ENCODE measurements at regions not wholly inside any gene's neighbourhood (a gene's known extent, or its start where the extent isn't known, plus 50 kb on each side); places are given as distances from the start of the nearest gene placed in this dataset.

DNA sequence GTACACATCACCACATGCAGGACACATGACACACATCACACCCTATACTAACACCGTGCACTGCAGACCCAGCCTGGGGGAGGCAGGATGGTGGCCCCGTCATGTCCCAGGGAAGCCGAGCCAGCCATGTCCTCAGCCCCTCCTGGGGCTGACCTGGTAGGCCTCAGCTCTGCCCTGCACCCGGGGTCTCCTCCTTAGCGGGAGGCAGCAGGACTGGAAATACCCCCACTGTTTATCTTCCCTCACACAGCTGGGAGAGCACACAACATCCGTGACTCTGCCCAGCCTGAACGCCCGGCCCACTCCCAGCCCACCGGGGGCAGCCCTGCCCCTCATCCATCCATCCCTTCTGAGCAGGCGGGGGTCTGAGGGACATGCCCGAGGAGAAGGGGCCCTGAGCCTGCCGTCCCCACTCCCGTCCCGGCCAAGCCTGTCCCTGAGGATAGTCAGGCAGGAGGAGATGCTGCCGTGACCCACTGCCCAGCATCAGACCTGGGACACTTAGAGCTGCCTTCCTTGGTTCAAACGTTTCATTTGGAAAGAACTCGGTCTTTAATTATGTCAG lies 945.0 kb downstream of the BRD1 start:
- H3K4me1 Mint-ChIP-seq, result no peaks in the 10 kb centered on the region
- Histone ChIP-seq H3K4me3 (ENCODE audit: control insufficient read depth in 1 of 2, extremely low read depth in 1 of 2, low read length in 1 of 2) (no peak overlapping the region), H3K36me3 (ENCODE audit: control insufficient read depth in 2 of 2, extremely low read depth in 1 of 2, insufficient read depth in 1 of 2, low read length in 1 of 2) (no peaks in the 10 kb centered on the region), H3K9me3 (no peaks in the 10 kb centered on the region), H3K27ac (ENCODE audit: low read length) (no peak overlapping the region), H3K4me1 (ENCODE audit: control insufficient read depth in 1 of 2, extremely low read depth in 1 of 2, insufficient read depth in 2 of 2, low read length in 2 of 2) (no peaks in the 10 kb centered on the region), H3K27me3 (replicated peaks in 1 of 2; ENCODE audit: control insufficient read depth in 2 of 2, extremely low read depth in 1 of 2, insufficient read depth in 2 of 2, low read length in 1 of 2) (peaks cover 0 to 37% of the 10 kb centered on the region in 2 experiments)
- ChIA-PET CTCF (no interaction called here), POLR2A (no interaction called here)
- H3K27me3 Mint-ChIP-seq, result peaks cover 6% of the 10 kb centered on the region in 2 donors
- no peaks in the 10 kb centered on the region for H3K36me3 Mint-ChIP-seq
- DNase-seq (no peak), ATAC-seq (replicated peaks in 1 of 4) (no peak)
- H3K27ac Mint-ChIP-seq, result no peak overlapping the region
- 77% methylated on average over 16 of the region's 17 CpGs for WGBS (ENCODE audit: insufficient coverage)
- H3K4me3 Mint-ChIP-seq, result no peak overlapping the region
- no peaks in the 10 kb centered on the region for H3K9me3 Mint-ChIP-seq

DNA sequence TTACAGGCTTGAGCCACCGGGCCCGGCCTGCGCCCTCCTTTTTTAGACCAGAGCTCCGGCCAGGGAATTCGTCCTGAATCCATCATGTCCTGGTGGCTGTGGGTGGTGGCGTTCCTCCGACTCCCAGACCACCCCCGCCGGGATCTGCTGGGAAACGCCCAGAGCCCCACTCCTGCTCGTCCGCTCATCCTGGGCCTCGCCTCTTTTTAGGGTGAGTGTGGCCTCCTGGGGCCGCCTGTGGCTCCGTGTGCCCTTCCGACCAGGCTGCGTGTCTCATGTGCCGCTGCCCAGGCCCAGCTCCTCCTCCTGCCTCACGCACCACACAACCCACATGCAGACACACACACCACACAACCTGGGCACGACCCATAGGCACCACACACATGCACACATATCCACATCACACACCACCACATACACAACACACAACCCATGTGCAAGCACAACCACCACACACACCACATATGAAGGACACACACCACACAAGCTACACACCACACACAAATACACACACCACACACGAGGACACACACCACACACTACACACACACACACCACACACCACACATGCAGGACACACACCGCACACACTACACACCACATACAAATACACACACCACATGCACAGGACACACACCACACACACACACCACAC lies 946.2 kb downstream of the BRD1 start:
- Mint-ChIP-seq H3K4me3 (no peak overlapping the region), H3K27ac (no peak overlapping the region), H3K9me3 (no peaks in the 10 kb centered on the region), H3K36me3 (no peaks in the 10 kb centered on the region), H3K4me1 (no peaks in the 10 kb centered on the region), H3K27me3 (peaks cover 6% of the 10 kb centered on the region in 2 donors)
- Histone ChIP-seq H3K27me3 (replicated peaks in 1 of 2; ENCODE audit: control insufficient read depth in 2 of 2, extremely low read depth in 1 of 2, insufficient read depth in 2 of 2, low read length in 1 of 2) (peaks cover 0 to 34% of the 10 kb centered on the region in 2 experiments), H3K9me3 (no peaks in the 10 kb centered on the region), H3K4me3 (ENCODE audit: control insufficient read depth in 1 of 2, extremely low read depth in 1 of 2, low read length in 1 of 2) (no peak overlapping the region), H3K4me1 (ENCODE audit: control insufficient read depth in 1 of 2, extremely low read depth in 1 of 2, insufficient read depth in 2 of 2, low read length in 2 of 2) (no peaks in the 10 kb centered on the region), H3K36me3 (ENCODE audit: control insufficient read depth in 2 of 2, extremely low read depth in 1 of 2, insufficient read depth in 1 of 2, low read length in 1 of 2) (no peaks in the 10 kb centered on the region), H3K27ac (ENCODE audit: low read length) (no peak overlapping the region)
- 96% methylated on average over 17 of the region's 22 CpGs for WGBS (ENCODE audit: insufficient coverage)
- ATAC-seq (replicated peaks in 1 of 4) (no peak), DNase-seq (no peak)
- ChIA-PET POLR2A (no interaction called here), CTCF (no interaction called here)

DNA sequence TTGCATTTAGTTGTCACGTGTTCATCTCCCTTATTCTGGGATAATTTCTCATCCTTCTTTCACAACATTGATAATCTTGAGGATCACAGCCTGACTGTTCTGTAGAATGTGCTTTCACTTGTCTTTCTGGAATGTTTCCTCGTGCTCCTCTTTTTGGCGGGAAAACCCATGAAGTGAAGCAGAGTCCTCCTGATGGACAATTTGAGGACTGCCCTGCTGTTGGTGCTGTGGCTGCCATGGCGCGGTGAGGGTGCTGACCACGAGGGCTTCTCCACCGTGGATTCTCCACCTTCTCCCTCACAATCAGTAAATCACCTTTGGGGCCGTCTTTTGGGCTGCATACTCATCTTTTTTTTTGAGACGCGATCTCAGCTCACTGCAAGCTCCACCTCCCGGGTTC lies 946.9 kb downstream of the BRD1 start:
- ATAC-seq (replicated peaks in 1 of 4), result no peak
- Histone ChIP-seq H3K4me3 (ENCODE audit: control insufficient read depth in 1 of 2, extremely low read depth in 1 of 2, low read length in 1 of 2) (no peak overlapping the region), H3K36me3 (ENCODE audit: control insufficient read depth in 2 of 2, extremely low read depth in 1 of 2, insufficient read depth in 1 of 2, low read length in 1 of 2) (no peaks in the 10 kb centered on the region), H3K9me3 (no peaks in the 10 kb centered on the region), H3K27me3 (replicated peaks in 1 of 2; ENCODE audit: control insufficient read depth in 2 of 2, extremely low read depth in 1 of 2, insufficient read depth in 2 of 2, low read length in 1 of 2) (peaks cover 0 to 34% of the 10 kb centered on the region in 2 experiments), H3K4me1 (ENCODE audit: control insufficient read depth in 1 of 2, extremely low read depth in 1 of 2, insufficient read depth in 2 of 2, low read length in 2 of 2) (no peaks in the 10 kb centered on the region), H3K27ac (ENCODE audit: low read length) (no peak overlapping the region)
- WGBS (ENCODE audit: insufficient coverage), result 95% methylated on average over 9 of the region's 11 CpGs
- no peaks in the 10 kb centered on the region for H3K4me1 Mint-ChIP-seq
- ChIA-PET POLR2A (no interaction called here), CTCF (no interaction called here)
- no peak overlapping the region for H3K27ac Mint-ChIP-seq
- H3K4me3 Mint-ChIP-seq, result no peak overlapping the region
- no peak for DNase-seq
- H3K27me3 Mint-ChIP-seq, result peaks cover 7 to 8% of the 10 kb centered on the region in 2 donors
- H3K9me3 Mint-ChIP-seq, result no peaks in the 10 kb centered on the region
- no peaks in the 10 kb centered on the region for H3K36me3 Mint-ChIP-seq

DNA sequence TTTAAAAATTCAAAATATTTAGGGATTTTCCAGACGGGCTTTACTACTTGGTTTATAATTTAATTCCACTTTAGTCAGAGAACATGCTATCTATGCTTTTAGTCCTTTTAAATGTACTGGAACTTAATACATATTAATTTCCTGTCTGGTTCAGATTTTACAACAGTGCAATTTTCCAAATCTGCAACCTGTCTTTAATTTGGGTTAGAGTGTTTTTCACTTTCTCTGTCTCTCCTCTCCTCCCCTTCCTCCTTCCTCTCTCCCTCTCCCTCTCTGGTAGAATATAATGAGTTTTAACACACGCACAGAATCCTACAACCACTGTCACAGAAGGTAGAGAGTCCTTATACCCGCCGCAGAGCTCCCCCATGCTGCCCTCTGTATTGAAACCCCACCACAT lies 950.7 kb downstream of the BRD1 start:
- H3K36me3 ChIP-seq (ENCODE audit: control insufficient read depth in 2 of 2, extremely low read depth in 1 of 2, insufficient read depth in 1 of 2, low read length in 1 of 2), result no peaks in the 10 kb centered on the region
- POLR2A ChIA-PET, result no interaction called here

DNA sequence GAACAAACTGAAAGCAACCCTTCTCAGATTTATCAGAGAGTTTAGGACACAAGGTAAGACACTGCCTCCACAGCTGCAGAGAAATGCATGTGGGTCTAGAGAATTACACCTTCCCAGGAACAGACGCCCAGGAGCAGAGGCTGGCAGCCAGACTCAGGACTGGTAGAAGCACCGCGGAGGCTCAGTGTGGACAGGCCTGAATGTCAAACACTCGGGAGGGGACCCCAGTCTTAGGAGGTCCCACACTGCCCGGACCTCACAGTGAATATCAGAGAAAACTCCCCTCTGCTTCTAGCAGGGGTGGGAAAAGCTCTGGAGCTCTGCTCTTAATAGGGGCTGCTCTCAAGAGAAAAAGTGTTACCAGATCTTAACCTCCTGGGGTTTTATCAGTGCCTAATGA lies 952.7 kb downstream of the BRD1 start:
- Mint-ChIP-seq H3K4me1 (peaks cover 0 to 5% (median 0%) of the 10 kb centered on the region in 3 donors), H3K27ac (no peak overlapping the region), H3K9me3 (peaks cover 0 to 5% (median 4%) of the 10 kb centered on the region in 3 donors), H3K27me3 (peaks cover 6 to 19% of the 10 kb centered on the region in 2 donors), H3K4me3 (no peak overlapping the region), H3K36me3 (no peaks in the 10 kb centered on the region)
- DNase-seq (no peak), ATAC-seq (replicated peaks in 1 of 4) (no peak)
- Histone ChIP-seq H3K9me3 (no peaks in the 10 kb centered on the region), H3K27ac (ENCODE audit: low read length) (no peak overlapping the region), H3K4me3 (ENCODE audit: control insufficient read depth in 1 of 2, extremely low read depth in 1 of 2, low read length in 1 of 2) (no peak overlapping the region), H3K36me3 (ENCODE audit: control insufficient read depth in 2 of 2, extremely low read depth in 1 of 2, insufficient read depth in 1 of 2, low read length in 1 of 2) (no peaks in the 10 kb centered on the region), H3K27me3 (replicated peaks in 1 of 2; ENCODE audit: control insufficient read depth in 2 of 2, extremely low read depth in 1 of 2, insufficient read depth in 2 of 2, low read length in 1 of 2) (peaks cover 0 to 28% of the 10 kb centered on the region in 2 experiments), H3K4me1 (ENCODE audit: control insufficient read depth in 1 of 2, extremely low read depth in 1 of 2, insufficient read depth in 2 of 2, low read length in 2 of 2) (no peaks in the 10 kb centered on the region)
- 75% methylated on average over 1 of the region's 5 CpGs for WGBS (ENCODE audit: insufficient coverage)
- CTCF ChIA-PET, result no interaction called here
- POLR2A ChIA-PET, result no interaction called here

More for the DNA sequence above, 950.7 kb downstream of the BRD1 start:
- H3K36me3 Mint-ChIP-seq, result no peaks in the 10 kb centered on the region
- H3K9me3 Mint-ChIP-seq, result no peaks in the 10 kb centered on the region
- DNase-seq (no peak), ATAC-seq (replicated peaks in 1 of 4) (no peak)
- Histone ChIP-seq H3K9me3 (no peaks in the 10 kb centered on the region), H3K4me3 (ENCODE audit: control insufficient read depth in 1 of 2, extremely low read depth in 1 of 2, low read length in 1 of 2) (no peak overlapping the region), H3K4me1 (ENCODE audit: control insufficient read depth in 1 of 2, extremely low read depth in 1 of 2, insufficient read depth in 2 of 2, low read length in 2 of 2) (no peaks in the 10 kb centered on the region), H3K27ac (ENCODE audit: low read length) (no peak overlapping the region), H3K27me3 (replicated peaks in 1 of 2; ENCODE audit: control insufficient read depth in 2 of 2, extremely low read depth in 1 of 2, insufficient read depth in 2 of 2, low read length in 1 of 2) (peaks cover 0 to 18% of the 10 kb centered on the region in 2 experiments)
- CTCF ChIA-PET, result no interaction called here
- peaks cover 6 to 14% of the 10 kb centered on the region in 2 donors for H3K27me3 Mint-ChIP-seq
- H3K4me3 Mint-ChIP-seq, result no peak overlapping the region
- H3K4me1 Mint-ChIP-seq, result peaks cover 0 to 5% (median 0%) of the 10 kb centered on the region in 3 donors
- 71% methylated on average over 2 of the region's 4 CpGs for WGBS (ENCODE audit: insufficient coverage)
- H3K27ac Mint-ChIP-seq, result no peak overlapping the region

DNA sequence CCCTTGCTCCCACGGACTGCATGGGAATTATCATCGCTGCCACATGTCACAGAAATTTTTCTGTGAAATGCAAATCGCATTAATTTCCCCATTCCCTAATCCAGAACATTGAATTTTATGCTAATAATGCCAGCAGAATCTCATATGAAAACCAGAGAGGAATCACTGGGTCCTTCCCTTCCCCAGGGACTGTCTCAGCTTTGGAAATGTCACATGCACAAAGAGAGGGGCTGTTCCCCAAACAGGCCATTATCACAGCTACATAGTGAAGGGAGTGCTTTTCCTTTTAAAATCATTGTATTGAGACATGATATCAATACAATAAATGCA lies 954.5 kb downstream of the BRD1 start:
- no peak overlapping the region for H3K4me3 ChIP-seq (ENCODE audit: control insufficient read depth in 1 of 2, extremely low read depth in 1 of 2, low read length in 1 of 2)
- DNase-seq, result no peak
- no peaks in the 10 kb centered on the region for H3K36me3 ChIP-seq (ENCODE audit: control insufficient read depth in 2 of 2, extremely low read depth in 1 of 2, insufficient read depth in 1 of 2, low read length in 1 of 2)
- no peaks in the 10 kb centered on the region for H3K36me3 Mint-ChIP-seq
- peaks cover 6 to 19% of the 10 kb centered on the region in 2 donors for H3K27me3 Mint-ChIP-seq
- ATAC-seq (replicated peaks in 1 of 4), result no peak
- 60% methylated on average over 1 of the region's 3 CpGs for whole genome bisulfite sequencing (ENCODE audit: insufficient coverage)
- no peak overlapping the region for H3K27ac ChIP-seq (ENCODE audit: low read length)
- ChIA-PET POLR2A (no interaction called here), CTCF (no interaction called here)
- H3K4me1 ChIP-seq (ENCODE audit: control insufficient read depth in 1 of 2, extremely low read depth in 1 of 2, insufficient read depth in 2 of 2, low read length in 2 of 2), result no peaks in the 10 kb centered on the region
- no peak overlapping the region for H3K4me3 Mint-ChIP-seq
- H3K27me3 ChIP-seq (replicated peaks in 1 of 2; ENCODE audit: control insufficient read depth in 2 of 2, extremely low read depth in 1 of 2, insufficient read depth in 2 of 2, low read length in 1 of 2), result peaks cover 0 to 30% of the 10 kb centered on the region in 2 experiments
- H3K4me1 Mint-ChIP-seq, result peaks cover 0 to 5% (median 0%) of the 10 kb centered on the region in 3 donors
- no peak overlapping the region for H3K27ac Mint-ChIP-seq
- peaks cover 0 to 5% (median 5%) of the 10 kb centered on the region in 3 donors for H3K9me3 Mint-ChIP-seq
- H3K9me3 ChIP-seq, result no peaks in the 10 kb centered on the region

Data from T-cell (primary cell).